Prostate gland (tissue), 2 donors: ENCODE measurements at regions not wholly inside any gene's neighbourhood (a gene's known extent, or its start where the extent isn't known, plus 50 kb on each side); places are given as distances from the start of the nearest gene placed in this dataset.

Experiments used
- DNase-seq: peaks from one replicate; pipeline ENCODE4 v3.0.0-alpha.2; 2019; ENCODE audit warnings: low spot score
- H3K27ac ChIP-seq, 2 donors: fragments of 200-600 bp; sonication (generic); 2 replicates each; pipeline ENCODE4 v1.5.1; 2017 to 2019
- H3K27me3 ChIP-seq: fragments of 200-600 bp; sonication (generic); replicated peaks from 2 replicates; pipeline ENCODE4 v1.5.1; 2019; ENCODE audit not compliant: insufficient read depth
- H3K36me3 ChIP-seq, 2 donors: fragments of 200-600 bp; sonication (generic); 1 replicate in 1 of 2; 2 replicates in 1 of 2; pipeline versions ENCODE4 v1.5.1 to v1.8.1; 2017 to 2019
- H3K4me1 ChIP-seq: fragments of 200-600 bp; sonication (generic); replicated peaks from 2 replicates; pipeline ENCODE4 v1.5.1; 2019
- H3K4me3 ChIP-seq, 2 donors: fragments of 200-600 bp; sonication (generic); 2 replicates each; pipeline ENCODE4 v1.5.1; 2017 to 2019
- H3K9me3 ChIP-seq: fragments of 200-600 bp; sonication (generic); 2 replicates; pipeline ENCODE4 v1.5.1; 2017
- POLR2A ChIP-seq: fragments of 450-650 bp; IDR thresholded peaks from one replicate; pipeline ENCODE4 v1.6.1; 2016; ENCODE audit warnings: antibody characterized with exemption, mild to moderate bottlenecking
- POLR2AphosphoS5 ChIP-seq: sonication (generic); formaldehyde crosslinking; IDR thresholded peaks from one replicate; pipeline ENCODE4 v1.6.1; 2017; ENCODE audit warnings: antibody characterized with exemption
- WGBS: methylation state at CpG from one replicate; pipeline ENCODE4 v1.1.5; 2018; 5-methylcytosine and 5-hydroxymethylcytosine counted together
- intact Hi-C: fragments of 100-400 bp; cut with DNase I; formaldehyde crosslinking; loops from one replicate; pipeline ENCODE4 v1.14.2; 2022
- TF ChIP-seq, protein P1 (sequence below), 4 experiments: fragments of 200-600 bp in 2 of 4; fragments of 450-650 bp in 2 of 4; sonication (generic) in 2 of 4; IDR thresholded peaks; 1 replicate in 3 of 4; 2 replicates in 1 of 4; pipeline ENCODE4 v1.5.1; 2016 to 2019; ENCODE audit warnings: antibody characterized with exemption in 4 of 4, mild to moderate bottlenecking in 2 of 4, moderate library complexity in 2 of 4

DNA sequence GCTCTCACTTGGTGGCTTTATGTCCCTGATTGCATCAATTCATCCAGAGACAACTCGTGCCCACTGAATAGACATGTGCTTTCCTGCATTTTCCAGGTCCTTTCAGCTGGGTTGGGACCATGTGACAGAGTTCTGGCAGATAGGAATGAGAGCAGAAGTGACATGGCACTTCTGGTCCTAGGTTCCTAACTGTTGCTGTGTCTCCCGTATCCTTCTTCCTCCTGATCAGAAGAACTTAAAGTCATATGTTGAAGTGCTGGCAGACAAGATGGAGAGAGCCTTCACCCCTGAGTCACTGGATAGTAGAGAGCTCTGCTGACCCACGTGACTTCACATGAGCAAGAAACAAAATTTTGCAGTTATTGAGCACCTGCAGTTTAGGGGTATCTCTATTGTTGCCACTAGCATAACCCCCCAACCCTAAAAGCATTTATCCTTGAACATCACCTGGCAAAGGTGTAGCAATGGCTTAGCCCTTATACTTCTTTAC lies 80.0 kb downstream of the NREP start:
- Histone ChIP-seq H3K9me3 (no peaks in the 10 kb centered on the region), H3K4me3 (no peak overlapping the region), H3K27me3 (no peaks in the 10 kb centered on the region), H3K4me1 (no peaks in the 10 kb centered on the region), H3K27ac (no peak overlapping the region), H3K36me3 (no peaks in the 10 kb centered on the region)
- no peak for DNase-seq
- TF ChIP-seq POLR2A (no peak), POLR2AphosphoS5 (no peak)
- TF ChIP-seq, protein P1, sequence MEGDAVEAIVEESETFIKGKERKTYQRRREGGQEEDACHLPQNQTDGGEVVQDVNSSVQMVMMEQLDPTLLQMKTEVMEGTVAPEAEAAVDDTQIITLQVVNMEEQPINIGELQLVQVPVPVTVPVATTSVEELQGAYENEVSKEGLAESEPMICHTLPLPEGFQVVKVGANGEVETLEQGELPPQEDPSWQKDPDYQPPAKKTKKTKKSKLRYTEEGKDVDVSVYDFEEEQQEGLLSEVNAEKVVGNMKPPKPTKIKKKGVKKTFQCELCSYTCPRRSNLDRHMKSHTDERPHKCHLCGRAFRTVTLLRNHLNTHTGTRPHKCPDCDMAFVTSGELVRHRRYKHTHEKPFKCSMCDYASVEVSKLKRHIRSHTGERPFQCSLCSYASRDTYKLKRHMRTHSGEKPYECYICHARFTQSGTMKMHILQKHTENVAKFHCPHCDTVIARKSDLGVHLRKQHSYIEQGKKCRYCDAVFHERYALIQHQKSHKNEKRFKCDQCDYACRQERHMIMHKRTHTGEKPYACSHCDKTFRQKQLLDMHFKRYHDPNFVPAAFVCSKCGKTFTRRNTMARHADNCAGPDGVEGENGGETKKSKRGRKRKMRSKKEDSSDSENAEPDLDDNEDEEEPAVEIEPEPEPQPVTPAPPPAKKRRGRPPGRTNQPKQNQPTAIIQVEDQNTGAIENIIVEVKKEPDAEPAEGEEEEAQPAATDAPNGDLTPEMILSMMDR (IDR thresholded peaks at IDR 0.05), result no peak
- intact Hi-C loops, result no loop called here
- 65% methylated on average over 3 of the region's 3 CpGs for WGBS

DNA sequence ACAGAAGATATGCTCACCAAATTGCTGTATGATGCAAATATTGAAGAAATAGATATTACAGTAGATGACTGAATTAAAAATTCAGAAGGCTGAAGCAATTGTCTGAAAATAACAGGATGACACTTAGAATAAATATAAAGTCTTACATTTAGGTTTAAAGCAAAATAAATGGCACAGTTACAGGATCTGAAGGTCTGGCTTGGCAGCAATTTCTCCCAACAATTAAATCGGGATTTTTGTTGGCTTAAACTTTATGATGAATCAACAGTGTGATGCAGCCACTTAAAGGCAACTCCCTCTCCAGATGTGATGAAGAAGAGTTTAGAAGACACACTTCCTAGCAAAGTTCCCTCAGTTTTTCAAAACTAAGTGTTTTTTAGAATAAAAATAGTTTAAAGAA lies 80.5 kb downstream of the NREP start:
- H3K36me3 ChIP-seq, result no peaks in the 10 kb centered on the region
- H3K27me3 ChIP-seq, result no peaks in the 10 kb centered on the region
- intact Hi-C loops, result no loop called here
- WGBS, result 9% methylated on average over 1 of the region's 1 CpG
- no peaks in the 10 kb centered on the region for H3K9me3 ChIP-seq
- TF ChIP-seq POLR2A, result no peak
- no peak for DNase-seq
- H3K4me1 ChIP-seq, result no peaks in the 10 kb centered on the region
- no peak overlapping the region for H3K4me3 ChIP-seq
- no peak overlapping the region for H3K27ac ChIP-seq

DNA sequence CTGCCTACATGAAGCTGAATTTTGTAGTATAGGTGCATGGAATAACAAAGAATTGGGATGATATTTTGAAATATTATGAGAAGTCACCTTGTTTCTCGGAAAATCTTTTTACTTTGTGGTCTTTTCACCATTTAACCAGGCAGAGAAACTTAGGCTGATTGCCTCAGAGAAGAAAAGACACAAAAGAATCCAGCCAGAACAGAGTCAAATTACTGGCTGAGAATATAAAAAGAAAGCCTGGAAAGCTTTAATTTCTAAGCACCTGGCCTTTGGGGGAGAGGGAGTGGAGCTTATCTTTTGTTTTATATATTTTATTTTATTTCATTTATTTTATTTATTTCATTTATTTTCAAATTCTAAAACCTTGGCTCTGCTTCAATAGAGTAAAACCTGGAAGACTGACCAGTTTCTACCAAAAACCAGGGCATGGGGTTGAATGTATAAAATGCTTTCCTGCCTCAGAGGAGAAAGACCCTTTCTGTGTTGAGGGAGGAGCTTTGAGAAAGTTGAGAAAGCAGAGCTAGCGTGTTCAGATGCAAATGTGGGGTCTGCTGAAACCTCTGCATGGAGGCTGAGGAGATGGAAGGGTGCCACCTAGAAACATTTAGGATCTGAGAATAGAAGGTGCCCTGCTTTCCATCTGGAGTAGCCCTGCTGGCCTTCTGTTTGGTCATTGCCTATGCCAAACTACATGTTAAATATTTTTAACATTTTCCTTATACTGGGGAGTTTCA lies 81.6 kb downstream of the NREP start:
- Histone ChIP-seq H3K4me3 (no peak overlapping the region), H3K36me3 (no peaks in the 10 kb centered on the region), H3K27me3 (no peaks in the 10 kb centered on the region), H3K4me1 (no peaks in the 10 kb centered on the region), H3K9me3 (no peaks in the 10 kb centered on the region), H3K27ac (no peak overlapping the region)
- no peak for DNase-seq
- intact Hi-C loops, result no loop called here
- WGBS, result 86% methylated on average over 2 of the region's 2 CpGs
- TF ChIP-seq, protein P1 (IDR thresholded peaks at IDR 0.05), result no peak
- TF ChIP-seq POLR2AphosphoS5 (no peak), POLR2A (no peak)

DNA sequence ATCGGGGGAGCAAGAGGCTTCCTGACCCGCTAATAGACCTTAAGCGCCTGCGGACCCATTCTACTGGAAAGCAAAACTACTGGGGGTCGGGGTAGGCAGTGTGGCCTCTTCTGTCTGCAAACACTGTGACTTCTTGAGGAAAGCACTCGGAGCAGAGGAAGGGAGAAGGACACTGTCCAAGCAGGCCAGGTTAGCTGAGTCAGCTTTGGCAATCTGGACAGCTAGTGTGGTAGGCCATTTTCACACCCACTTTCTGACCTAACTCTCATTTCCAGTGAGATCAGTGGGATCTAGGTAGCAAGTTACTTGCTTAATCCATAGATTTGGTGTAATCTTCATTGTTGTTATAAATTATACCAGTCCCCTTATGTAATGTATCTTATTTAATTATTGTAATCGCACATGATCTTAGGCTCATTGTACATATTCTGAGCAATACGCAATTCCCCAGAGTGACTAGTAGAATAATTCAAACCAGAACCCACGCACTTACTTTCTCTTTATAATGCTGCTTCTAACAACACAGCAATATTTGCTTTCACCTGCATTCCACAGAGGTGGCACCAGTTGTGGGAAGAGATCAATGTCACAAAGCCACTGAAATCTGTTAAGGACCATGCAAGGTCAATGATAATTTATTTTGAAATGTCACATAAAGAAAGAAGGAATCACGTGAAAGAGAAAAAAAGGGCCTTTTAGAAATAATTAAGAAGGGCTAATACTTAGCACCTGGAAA lies 82.9 kb downstream of the NREP start:
- no peak for TF ChIP-seq POLR2AphosphoS5
- TF ChIP-seq, protein P1 (IDR thresholded peaks at IDR 0.05), result no peak
- TF ChIP-seq POLR2A, result no peak
- Histone ChIP-seq H3K27me3 (no peaks in the 10 kb centered on the region), H3K4me1 (no peaks in the 10 kb centered on the region), H3K9me3 (no peaks in the 10 kb centered on the region), H3K36me3 (no peaks in the 10 kb centered on the region), H3K27ac (no peak overlapping the region), H3K4me3 (no peak overlapping the region)
- 83% methylated on average over 10 of the region's 10 CpGs for WGBS
- DNase-seq, result no peak
- intact Hi-C loops, result no loop called here

DNA sequence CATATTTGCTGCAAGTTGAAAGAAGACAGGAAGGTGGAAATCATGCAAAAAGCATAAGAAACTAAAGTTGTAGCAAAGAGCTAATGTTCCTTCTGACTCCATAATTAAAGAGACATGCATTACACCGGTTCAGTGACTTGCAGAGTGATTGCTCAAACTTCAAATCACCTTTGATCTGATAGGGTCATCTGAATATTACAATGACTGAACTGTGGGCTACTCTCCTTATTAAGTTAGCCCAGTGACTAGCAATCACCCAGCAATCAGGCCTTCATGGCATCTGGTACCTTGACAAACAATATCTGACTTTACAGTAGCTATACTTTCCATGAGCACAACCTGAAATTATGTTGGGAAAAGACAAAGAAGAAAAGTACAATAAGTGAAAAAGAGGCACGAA lies 84.9 kb downstream of the NREP start:
- TF ChIP-seq POLR2AphosphoS5, result no peak
- TF ChIP-seq, protein P1 (IDR thresholded peaks at IDR 0.05), result no peak
- no peak for TF ChIP-seq POLR2A
- H3K4me3 ChIP-seq, result no peak overlapping the region
- 68% methylated on average over 2 of the region's 2 CpGs for WGBS
- no peak for DNase-seq
- H3K27me3 ChIP-seq, result no peaks in the 10 kb centered on the region
- H3K27ac ChIP-seq, result no peak overlapping the region
- no peaks in the 10 kb centered on the region for H3K4me1 ChIP-seq
- no peaks in the 10 kb centered on the region for H3K9me3 ChIP-seq
- H3K36me3 ChIP-seq, result no peaks in the 10 kb centered on the region
- intact Hi-C loops, result no loop called here
